SK-N-SH (cell line): ENCODE measurements at regions not wholly inside any gene's neighbourhood (a gene's known extent, or its start where the extent isn't known, plus 50 kb on each side); places are given as distances from the start of the nearest gene placed in this dataset.

Experiments used
- GABPA ChIP-seq: IDR thresholded peaks from 2 replicates; pipeline ENCODE4 v1.4.0; 2012; ENCODE audit warnings: low read depth, mild to moderate bottlenecking
- MXI1 ChIP-seq: IDR thresholded peaks from 2 replicates; pipeline ENCODE4 v1.6.1; 2012; ENCODE audit warnings: mild to moderate bottlenecking, low read depth, low read length, improper control_type of control experiment
- POLR2AphosphoS5 ChIP-seq: IDR thresholded peaks from 2 replicates; pipeline ENCODE4 v1.6.1; 2012; ENCODE audit warnings: low read depth, low read length
- YY1 ChIP-seq: IDR thresholded peaks from 2 replicates; pipeline ENCODE4 v1.4.0; 2012; ENCODE audit warnings: low read depth, mild to moderate bottlenecking
- TF ChIP-seq, protein P1 (sequence below): fragments of 200-600 bp; sonication (generic); IDR thresholded peaks from 2 replicates; pipeline ENCODE4 v1.6.1; 2017; ENCODE audit warnings: antibody characterized with exemption, mild to moderate bottlenecking, moderate library complexity
- TF ChIP-seq, protein P2 (sequence below): IDR thresholded peaks from 2 replicates; pipeline ENCODE4 v1.6.1; 2012; ENCODE audit warnings: mild to moderate bottlenecking, low read depth, low read length, moderate library complexity
- TF ChIP-seq, protein P3 (sequence below): IDR thresholded peaks from 2 replicates; pipeline ENCODE4 v1.4.0; 2012; ENCODE audit warnings: low read depth
- TF ChIP-seq, protein P4 (sequence below): fragments of 150-350 bp; IDR thresholded peaks from 2 replicates; pipeline ENCODE4 v1.6.1; 2017; ENCODE audit warnings: antibody characterized with exemption, low read length, low read depth, borderline replicate concordance

DNA sequence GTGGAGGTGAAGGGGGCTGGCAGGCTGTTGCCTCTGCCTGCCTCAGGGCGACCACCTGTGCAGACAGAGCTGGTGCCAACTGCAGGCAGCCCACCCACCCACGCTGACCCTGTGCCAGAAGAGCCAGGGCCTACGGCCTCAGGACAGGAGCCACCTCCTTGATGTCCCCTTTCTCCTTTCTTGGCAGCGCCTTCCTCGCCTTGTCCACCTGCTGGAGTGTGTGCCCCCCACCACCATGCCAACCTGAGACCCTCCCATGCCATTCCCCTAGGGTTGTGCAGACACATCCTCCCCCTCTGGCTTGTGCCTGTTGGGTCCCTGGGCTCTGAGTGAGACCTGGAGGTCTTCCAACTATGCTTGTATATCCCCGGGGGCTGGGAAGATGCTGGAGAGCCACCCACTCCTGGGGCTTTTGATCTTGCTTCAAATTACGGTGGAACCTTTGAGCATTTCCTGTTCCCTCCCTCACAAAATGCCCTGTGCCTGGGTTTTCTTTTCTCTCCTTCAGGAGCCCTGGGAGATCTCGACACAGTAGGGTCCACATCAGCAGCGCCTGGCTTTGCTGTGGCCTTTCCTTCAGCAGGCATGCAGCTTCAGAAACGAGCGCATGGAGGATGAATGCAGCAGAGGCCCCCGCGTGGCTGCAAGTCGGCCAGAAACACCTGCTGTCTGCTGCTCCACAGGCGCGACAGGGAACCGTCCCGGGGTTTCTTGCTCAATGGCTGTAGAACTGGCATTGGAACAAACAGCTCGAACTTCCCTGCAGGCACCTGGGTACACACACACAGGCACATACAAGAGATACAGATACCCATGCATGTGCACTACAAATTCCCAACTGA, 65.9 kb upstream of the SH3RF3 start:
- TF ChIP-seq, protein P1, sequence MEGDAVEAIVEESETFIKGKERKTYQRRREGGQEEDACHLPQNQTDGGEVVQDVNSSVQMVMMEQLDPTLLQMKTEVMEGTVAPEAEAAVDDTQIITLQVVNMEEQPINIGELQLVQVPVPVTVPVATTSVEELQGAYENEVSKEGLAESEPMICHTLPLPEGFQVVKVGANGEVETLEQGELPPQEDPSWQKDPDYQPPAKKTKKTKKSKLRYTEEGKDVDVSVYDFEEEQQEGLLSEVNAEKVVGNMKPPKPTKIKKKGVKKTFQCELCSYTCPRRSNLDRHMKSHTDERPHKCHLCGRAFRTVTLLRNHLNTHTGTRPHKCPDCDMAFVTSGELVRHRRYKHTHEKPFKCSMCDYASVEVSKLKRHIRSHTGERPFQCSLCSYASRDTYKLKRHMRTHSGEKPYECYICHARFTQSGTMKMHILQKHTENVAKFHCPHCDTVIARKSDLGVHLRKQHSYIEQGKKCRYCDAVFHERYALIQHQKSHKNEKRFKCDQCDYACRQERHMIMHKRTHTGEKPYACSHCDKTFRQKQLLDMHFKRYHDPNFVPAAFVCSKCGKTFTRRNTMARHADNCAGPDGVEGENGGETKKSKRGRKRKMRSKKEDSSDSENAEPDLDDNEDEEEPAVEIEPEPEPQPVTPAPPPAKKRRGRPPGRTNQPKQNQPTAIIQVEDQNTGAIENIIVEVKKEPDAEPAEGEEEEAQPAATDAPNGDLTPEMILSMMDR, result no peak
- TF ChIP-seq, protein P2, sequence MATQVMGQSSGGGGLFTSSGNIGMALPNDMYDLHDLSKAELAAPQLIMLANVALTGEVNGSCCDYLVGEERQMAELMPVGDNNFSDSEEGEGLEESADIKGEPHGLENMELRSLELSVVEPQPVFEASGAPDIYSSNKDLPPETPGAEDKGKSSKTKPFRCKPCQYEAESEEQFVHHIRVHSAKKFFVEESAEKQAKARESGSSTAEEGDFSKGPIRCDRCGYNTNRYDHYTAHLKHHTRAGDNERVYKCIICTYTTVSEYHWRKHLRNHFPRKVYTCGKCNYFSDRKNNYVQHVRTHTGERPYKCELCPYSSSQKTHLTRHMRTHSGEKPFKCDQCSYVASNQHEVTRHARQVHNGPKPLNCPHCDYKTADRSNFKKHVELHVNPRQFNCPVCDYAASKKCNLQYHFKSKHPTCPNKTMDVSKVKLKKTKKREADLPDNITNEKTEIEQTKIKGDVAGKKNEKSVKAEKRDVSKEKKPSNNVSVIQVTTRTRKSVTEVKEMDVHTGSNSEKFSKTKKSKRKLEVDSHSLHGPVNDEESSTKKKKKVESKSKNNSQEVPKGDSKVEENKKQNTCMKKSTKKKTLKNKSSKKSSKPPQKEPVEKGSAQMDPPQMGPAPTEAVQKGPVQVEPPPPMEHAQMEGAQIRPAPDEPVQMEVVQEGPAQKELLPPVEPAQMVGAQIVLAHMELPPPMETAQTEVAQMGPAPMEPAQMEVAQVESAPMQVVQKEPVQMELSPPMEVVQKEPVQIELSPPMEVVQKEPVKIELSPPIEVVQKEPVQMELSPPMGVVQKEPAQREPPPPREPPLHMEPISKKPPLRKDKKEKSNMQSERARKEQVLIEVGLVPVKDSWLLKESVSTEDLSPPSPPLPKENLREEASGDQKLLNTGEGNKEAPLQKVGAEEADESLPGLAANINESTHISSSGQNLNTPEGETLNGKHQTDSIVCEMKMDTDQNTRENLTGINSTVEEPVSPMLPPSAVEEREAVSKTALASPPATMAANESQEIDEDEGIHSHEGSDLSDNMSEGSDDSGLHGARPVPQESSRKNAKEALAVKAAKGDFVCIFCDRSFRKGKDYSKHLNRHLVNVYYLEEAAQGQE, result no peak
- no peak for TF ChIP-seq POLR2AphosphoS5
- no peak for TF ChIP-seq GABPA
- TF ChIP-seq, protein P3, sequence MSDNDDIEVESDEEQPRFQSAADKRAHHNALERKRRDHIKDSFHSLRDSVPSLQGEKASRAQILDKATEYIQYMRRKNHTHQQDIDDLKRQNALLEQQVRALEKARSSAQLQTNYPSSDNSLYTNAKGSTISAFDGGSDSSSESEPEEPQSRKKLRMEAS, result no peak
- no peak for TF ChIP-seq MXI1
- TF ChIP-seq, protein P4, sequence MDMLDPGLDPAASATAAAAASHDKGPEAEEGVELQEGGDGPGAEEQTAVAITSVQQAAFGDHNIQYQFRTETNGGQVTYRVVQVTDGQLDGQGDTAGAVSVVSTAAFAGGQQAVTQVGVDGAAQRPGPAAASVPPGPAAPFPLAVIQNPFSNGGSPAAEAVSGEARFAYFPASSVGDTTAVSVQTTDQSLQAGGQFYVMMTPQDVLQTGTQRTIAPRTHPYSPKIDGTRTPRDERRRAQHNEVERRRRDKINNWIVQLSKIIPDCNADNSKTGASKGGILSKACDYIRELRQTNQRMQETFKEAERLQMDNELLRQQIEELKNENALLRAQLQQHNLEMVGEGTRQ, result no peak
- TF ChIP-seq YY1, result no peak
